B cell (primary cell): ENCODE measurements at regions not wholly inside any gene's neighbourhood (a gene's known extent, or its start where the extent isn't known, plus 50 kb on each side); places are given as distances from the start of the nearest gene placed in this dataset.

Source experiments
- ATAC-seq: fragments of 200-7000 bp; cut with Tn5 transposase; one replicate; pipeline ENCODE4 v1.10.0; 2021; ENCODE audit warnings: low read depth, mild to moderate bottlenecking, moderate number of reproducible peaks, moderate library complexity
- CTCF ChIA-PET: fragments of 350-600 bp; sonication (Branson Sonifier 250); formaldehyde crosslinking; loops from one replicate; lab custom pipeline; 2021; ENCODE audit warnings: antibody characterized with exemption, inconsistent platforms; lab: Charles Lee
- POLR2A ChIA-PET: fragments of 350-600 bp; sonication (Branson Sonifier 250); formaldehyde crosslinking; loops from one replicate; lab custom pipeline; 2021; ENCODE audit warnings: antibody characterized with exemption; lab: Charles Lee
- DNase-seq: peaks from one replicate; pipeline ENCODE4 v3.0.0; 2013
- H2AFZ ChIP-seq: 2 replicates; pipeline ENCODE4 v1.6.1; 2012; ENCODE audit warnings: mild to moderate bottlenecking, low read depth, low read length; ENCODE audit not compliant: insufficient read depth, poor library complexity, severe bottlenecking
- H3K27ac ChIP-seq, 2 donors: 1 replicate in 1 of 2; 2 replicates in 1 of 2; pipeline ENCODE4 v1.5.1; 2012 to 2013; ENCODE audit warnings: low read length in 2 of 2, mild to moderate bottlenecking in 2 of 2, moderate library complexity in 1 of 2
- H3K27me3 ChIP-seq, 4 experiments: fragments of 200-600 bp in 1 of 4; sonication (generic) in 1 of 4; replicated peaks in 1 of 4; 1 replicate in 2 of 4; 2 replicates in 2 of 4; pipeline versions ENCODE4 v1.6.1 to v1.7.0; 2013 to 2016; ENCODE audit warnings: low read length in 3 of 4, mild to moderate bottlenecking in 2 of 4, mixed read lengths in 1 of 4, moderate library complexity in 1 of 4; ENCODE audit not compliant: insufficient read depth in 4 of 4, control insufficient read depth in 3 of 4; ENCODE audit errors: control extremely low read depth in 1 of 4
- H3K36me3 ChIP-seq, 2 experiments: replicated peaks in 1 of 2; 1 replicate in 1 of 2; 2 replicates in 1 of 2; pipeline versions ENCODE4 v1.6.1 to v1.7.1; 2013; ENCODE audit warnings: low read length in 1 of 2; ENCODE audit not compliant: insufficient read depth in 2 of 2, control insufficient read depth in 1 of 2; ENCODE audit errors: control extremely low read depth in 1 of 2, extremely low read depth in 1 of 2
- H3K4me1 ChIP-seq, 2 donors: fragments of 200-600 bp in 1 of 2; sonication (generic) in 1 of 2; 1 replicate in 1 of 2; 2 replicates in 1 of 2; pipeline versions ENCODE4 v1.5.1 to v1.6.1; 2013 to 2017; ENCODE audit warnings: low read length in 2 of 2; ENCODE audit not compliant: control insufficient read depth in 2 of 2, insufficient read depth in 2 of 2
- H3K4me2 ChIP-seq: replicated peaks from 2 replicates; pipeline ENCODE3; 2012; ENCODE audit warnings: mild to moderate bottlenecking, low read depth, low read length; ENCODE audit not compliant: poor library complexity, severe bottlenecking
- H3K4me3 ChIP-seq, 5 experiments: fragments of 200-600 bp in 1 of 5; sonication (generic) in 1 of 5; 1 replicate in 3 of 5; 2 replicates in 2 of 5; pipeline versions ENCODE4 v1.5.1 to v1.7.0; 2011 to 2016; ENCODE audit warnings: low read length in 4 of 5, mild to moderate bottlenecking in 4 of 5, low read depth in 2 of 5, control low read depth in 1 of 5, moderate library complexity in 1 of 5; ENCODE audit not compliant: insufficient read depth in 1 of 5; ENCODE audit errors: control extremely low read depth in 1 of 5, extremely low read depth in 1 of 5
- H3K79me2 ChIP-seq: fragments of 200-600 bp; sonication (generic); one replicate; pipeline ENCODE4 v1.6.0; 2016; ENCODE audit warnings: low read length; ENCODE audit not compliant: control insufficient read depth, insufficient read depth
- H3K9ac ChIP-seq: fragments of 200-600 bp; sonication (generic); 2 replicates; pipeline ENCODE4 v1.6.1; 2017; ENCODE audit warnings: mild to moderate bottlenecking, low read length, moderate library complexity
- H3K9me3 ChIP-seq, 3 donors: one replicate each; pipeline versions ENCODE4 v1.6.1 to v1.7.1; 2013; ENCODE audit warnings: low read length in 2 of 3; ENCODE audit not compliant: control insufficient read depth in 2 of 3, insufficient read depth in 1 of 3; ENCODE audit errors: control extremely low read depth in 1 of 3
- H4K20me1 ChIP-seq: 2 replicates; pipeline ENCODE4 v1.6.0; 2012; ENCODE audit warnings: mild to moderate bottlenecking, low read length; ENCODE audit not compliant: insufficient read depth, control insufficient read depth, poor library complexity, severe bottlenecking
- H3K27ac Mint-ChIP-seq: one replicate; pipeline ENCODE4 v1.8.0; 2021; ENCODE audit warnings: mixed read lengths
- H3K27me3 Mint-ChIP-seq: one replicate; pipeline ENCODE4 v1.8.0; 2021; ENCODE audit warnings: mixed read lengths
- H3K4me1 Mint-ChIP-seq: one replicate; pipeline ENCODE4 v1.8.0; 2021; ENCODE audit warnings: mixed read lengths
- H3K4me3 Mint-ChIP-seq: one replicate; pipeline ENCODE4 v1.8.0; 2021; ENCODE audit warnings: mixed read lengths
- H3K9me3 Mint-ChIP-seq: one replicate; pipeline ENCODE4 v1.8.0; 2022; ENCODE audit warnings: mixed read lengths; ENCODE audit not compliant: insufficient read depth
- EZH2 ChIP-seq: IDR thresholded peaks from 2 replicates; pipeline ENCODE4 v1.6.1; 2012; ENCODE audit warnings: borderline replicate concordance, low read depth, mild to moderate bottlenecking, moderate library complexity, low read length; ENCODE audit not compliant: insufficient read depth, poor library complexity, severe bottlenecking
- WGBS: methylation state at CpG from one replicate; pipeline ENCODE4 v1.1.5; 2013; ENCODE audit warnings: missing lambda C conversion rate; ENCODE audit not compliant: insufficient coverage; 5-methylcytosine and 5-hydroxymethylcytosine counted together
- intact Hi-C: fragments of 100-400 bp; cut with micrococcal nuclease; formaldehyde crosslinking; loops from one replicate; pipeline ENCODE4 v1.10.0; 2022
- TF ChIP-seq, protein P1 (sequence below): fragments of 200-600 bp; IDR thresholded peaks from one replicate; pipeline ENCODE4 v1.8.0; 2022; ENCODE audit warnings: antibody characterized with exemption, mild to moderate bottlenecking

DNA sequence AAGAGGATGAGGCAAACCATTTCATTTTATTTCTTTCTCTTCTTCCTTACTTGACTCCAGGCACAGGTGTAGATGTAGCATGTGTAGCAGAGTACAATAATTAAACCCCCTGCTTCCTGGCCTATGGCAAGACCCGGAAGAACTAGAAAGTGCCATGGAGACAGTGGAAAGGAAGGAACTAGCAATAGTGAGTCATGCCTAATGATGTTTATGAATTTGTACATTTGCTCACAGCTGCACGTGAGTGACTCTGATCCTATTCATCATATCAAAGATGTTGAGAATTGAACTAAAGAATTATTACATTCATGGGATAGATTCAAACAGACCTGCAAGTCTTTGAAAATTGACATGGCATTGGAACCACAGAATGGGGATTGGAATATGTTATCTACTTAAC is 2233.9 kb upstream of the TENM3 start:
- no peak overlapping the region for H3K4me3 Mint-ChIP-seq
- Histone ChIP-seq H3K27me3 (no peaks in the 10 kb centered on the region), H3K9me3 (no peaks in the 10 kb centered on the region), H3K4me3 (no peak overlapping the region), H3K79me2 (no peaks in the 10 kb centered on the region), H3K4me2 (no peak overlapping the region), H2AFZ (no peak overlapping the region), H4K20me1 (no peaks in the 10 kb centered on the region), H3K9ac (no peak overlapping the region), H3K27ac (no peak overlapping the region), H3K4me1 (no peaks in the 10 kb centered on the region), H3K36me3 (no peaks in the 10 kb centered on the region)
- no peak for ATAC-seq
- ChIA-PET CTCF (no interaction called here), POLR2A (no interaction called here)
- H3K27me3 Mint-ChIP-seq = no peaks in the 10 kb centered on the region
- H3K4me1 Mint-ChIP-seq = no peaks in the 10 kb centered on the region
- H3K27ac Mint-ChIP-seq = no peak overlapping the region
- peaks cover 3% of the 10 kb centered on the region for H3K9me3 Mint-ChIP-seq
- intact Hi-C loops = no loop called here
- TF ChIP-seq, protein P1, sequence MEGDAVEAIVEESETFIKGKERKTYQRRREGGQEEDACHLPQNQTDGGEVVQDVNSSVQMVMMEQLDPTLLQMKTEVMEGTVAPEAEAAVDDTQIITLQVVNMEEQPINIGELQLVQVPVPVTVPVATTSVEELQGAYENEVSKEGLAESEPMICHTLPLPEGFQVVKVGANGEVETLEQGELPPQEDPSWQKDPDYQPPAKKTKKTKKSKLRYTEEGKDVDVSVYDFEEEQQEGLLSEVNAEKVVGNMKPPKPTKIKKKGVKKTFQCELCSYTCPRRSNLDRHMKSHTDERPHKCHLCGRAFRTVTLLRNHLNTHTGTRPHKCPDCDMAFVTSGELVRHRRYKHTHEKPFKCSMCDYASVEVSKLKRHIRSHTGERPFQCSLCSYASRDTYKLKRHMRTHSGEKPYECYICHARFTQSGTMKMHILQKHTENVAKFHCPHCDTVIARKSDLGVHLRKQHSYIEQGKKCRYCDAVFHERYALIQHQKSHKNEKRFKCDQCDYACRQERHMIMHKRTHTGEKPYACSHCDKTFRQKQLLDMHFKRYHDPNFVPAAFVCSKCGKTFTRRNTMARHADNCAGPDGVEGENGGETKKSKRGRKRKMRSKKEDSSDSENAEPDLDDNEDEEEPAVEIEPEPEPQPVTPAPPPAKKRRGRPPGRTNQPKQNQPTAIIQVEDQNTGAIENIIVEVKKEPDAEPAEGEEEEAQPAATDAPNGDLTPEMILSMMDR = no peak
- TF ChIP-seq EZH2 = no peak
- WGBS = no CpG with 5 or more reads among the region's 2 CpGs
- DNase-seq = no peak

DNA sequence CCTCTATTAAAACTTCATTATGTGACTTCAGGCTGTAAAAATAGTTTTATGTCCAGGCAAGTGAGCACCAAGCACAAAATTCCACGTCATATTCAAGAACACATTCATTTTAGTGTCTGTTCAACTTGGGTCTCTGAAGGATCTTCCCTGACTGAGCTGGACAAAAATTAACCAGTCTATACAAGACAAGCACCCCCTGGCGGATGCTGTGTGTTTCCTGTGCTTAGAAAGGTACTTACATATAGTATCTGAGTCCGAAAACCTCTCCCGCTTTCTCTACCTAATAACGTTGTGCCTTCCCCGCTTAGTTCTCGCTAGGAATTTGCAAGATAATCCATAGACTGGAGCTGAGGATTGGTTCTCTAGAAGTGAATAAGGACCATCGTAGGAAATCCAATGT is 2214.5 kb upstream of the TENM3 start:
- no CpG with 5 or more reads among the region's 8 CpGs for WGBS
- Mint-ChIP-seq H3K9me3 (no peaks in the 10 kb centered on the region), H3K4me3 (no peak overlapping the region), H3K4me1 (no peaks in the 10 kb centered on the region), H3K27ac (no peak overlapping the region), H3K27me3 (no peaks in the 10 kb centered on the region)
- Histone ChIP-seq H3K4me2 (no peak overlapping the region), H3K36me3 (no peaks in the 10 kb centered on the region), H2AFZ (no peak overlapping the region), H3K4me3 (no peak overlapping the region), H3K27me3 (no peaks in the 10 kb centered on the region), H3K79me2 (no peaks in the 10 kb centered on the region), H3K27ac (no peak overlapping the region), H3K4me1 (no peaks in the 10 kb centered on the region), H3K9ac (no peak overlapping the region), H3K9me3 (no peaks in the 10 kb centered on the region), H4K20me1 (no peaks in the 10 kb centered on the region)
- DNase-seq = peak; percentile 69
- TF ChIP-seq EZH2 = no peak
- TF ChIP-seq, protein P1 = peak; percentile 27
- no peak for ATAC-seq
- ChIA-PET CTCF (interaction anchor here (0.7 to 2.1 kb wide), 4 partner anchors 38 to 162 kb away, joined by 3 to 12 read pairs (median 3); no protein-coding TSS in a partner anchor), POLR2A (no interaction called here)
- intact Hi-C loops = loop anchor here (2.0 kb wide), 1 partner anchor 162 kb away; no protein-coding TSS in a partner anchor
